ENCODE measurements at regions not wholly inside any gene's neighbourhood (a gene's known extent, or its start where the extent isn't known, plus 50 kb on each side); places are given as distances from the start of the nearest gene placed in this dataset.

GRCh38 chr6:156114541-156114940, 658.9 kb upstream of the NOX3 start:
- Mint-ChIP-seq H3K36me3 (ENCODE audit: low read depth) (no peaks in the 10 kb centered on the region), H3K9me3 (peaks cover 4% of the 10 kb centered on the region; the same call in 1 of the 2 replicates), H3K4me1 (ENCODE audit: low read depth) (no peaks in the 10 kb centered on the region), H3K4me3 (no peak overlapping the region), H3K27ac (no peak overlapping the region), H3K27me3 (ENCODE audit: insufficient read depth) (no peaks in the 10 kb centered on the region; the same call in 1 of the 2 replicates)
- TF ChIP-seq, protein P1, sequence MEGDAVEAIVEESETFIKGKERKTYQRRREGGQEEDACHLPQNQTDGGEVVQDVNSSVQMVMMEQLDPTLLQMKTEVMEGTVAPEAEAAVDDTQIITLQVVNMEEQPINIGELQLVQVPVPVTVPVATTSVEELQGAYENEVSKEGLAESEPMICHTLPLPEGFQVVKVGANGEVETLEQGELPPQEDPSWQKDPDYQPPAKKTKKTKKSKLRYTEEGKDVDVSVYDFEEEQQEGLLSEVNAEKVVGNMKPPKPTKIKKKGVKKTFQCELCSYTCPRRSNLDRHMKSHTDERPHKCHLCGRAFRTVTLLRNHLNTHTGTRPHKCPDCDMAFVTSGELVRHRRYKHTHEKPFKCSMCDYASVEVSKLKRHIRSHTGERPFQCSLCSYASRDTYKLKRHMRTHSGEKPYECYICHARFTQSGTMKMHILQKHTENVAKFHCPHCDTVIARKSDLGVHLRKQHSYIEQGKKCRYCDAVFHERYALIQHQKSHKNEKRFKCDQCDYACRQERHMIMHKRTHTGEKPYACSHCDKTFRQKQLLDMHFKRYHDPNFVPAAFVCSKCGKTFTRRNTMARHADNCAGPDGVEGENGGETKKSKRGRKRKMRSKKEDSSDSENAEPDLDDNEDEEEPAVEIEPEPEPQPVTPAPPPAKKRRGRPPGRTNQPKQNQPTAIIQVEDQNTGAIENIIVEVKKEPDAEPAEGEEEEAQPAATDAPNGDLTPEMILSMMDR (IDR thresholded peaks at IDR 0.05) = no peak
- DNase-seq = no peak

DNA sequence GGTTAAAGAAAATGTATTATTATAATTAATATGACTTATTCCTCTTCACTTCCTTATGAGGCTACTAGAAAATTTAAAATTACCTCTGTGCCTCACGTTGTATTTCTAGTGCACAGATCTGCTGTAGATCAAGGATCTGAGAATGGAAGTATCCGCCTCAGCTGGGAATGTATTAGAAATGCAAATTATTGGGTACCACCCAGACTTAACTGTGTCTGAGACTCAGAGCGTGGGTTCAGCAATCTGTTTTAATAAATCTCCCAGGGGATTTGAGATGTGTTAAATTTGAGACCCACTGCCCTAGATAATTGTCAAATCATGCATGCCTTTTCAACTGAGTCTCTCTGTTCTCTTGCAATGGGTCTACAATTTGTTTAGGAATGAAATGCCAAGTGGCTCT, 658.0 kb upstream of the NOX3 start:
- Mint-ChIP-seq H3K27me3 (ENCODE audit: insufficient read depth) (no peaks in the 10 kb centered on the region; the same call in 1 of the 2 replicates), H3K27ac (no peak overlapping the region), H3K4me1 (ENCODE audit: low read depth) (no peaks in the 10 kb centered on the region), H3K36me3 (ENCODE audit: low read depth) (no peaks in the 10 kb centered on the region), H3K4me3 (no peak overlapping the region), H3K9me3 (peaks cover 1% of the 10 kb centered on the region; the same call in 1 of the 2 replicates)
- no peak for DNase-seq
- TF ChIP-seq, protein P1 (IDR thresholded peaks at IDR 0.05) = no peak

- Mint-ChIP-seq H3K4me3 (no peak overlapping the region), H3K27ac (no peak overlapping the region), H3K36me3 (ENCODE audit: low read depth) (no peaks in the 10 kb centered on the region), H3K4me1 (ENCODE audit: low read depth) (no peaks in the 10 kb centered on the region), H3K9me3 (no peaks in the 10 kb centered on the region), H3K27me3 (ENCODE audit: insufficient read depth) (no peaks in the 10 kb centered on the region; the same call in 1 of the 2 replicates)
- TF ChIP-seq, protein P1 (IDR thresholded peaks at IDR 0.05) = no peak
- DNase-seq = no peak
Observed at GRCh38 chr6:156111913-156112312, 656.3 kb upstream of the NOX3 start.

GRCh38 chr6:156110249-156110648, 654.6 kb upstream of the NOX3 start:
- no peak for DNase-seq
- no peaks in the 10 kb centered on the region for H3K36me3 Mint-ChIP-seq (ENCODE audit: low read depth)
- H3K27ac Mint-ChIP-seq = no peak overlapping the region
- H3K4me1 Mint-ChIP-seq (ENCODE audit: low read depth) = no peaks in the 10 kb centered on the region
- no peaks in the 10 kb centered on the region for H3K9me3 Mint-ChIP-seq
- TF ChIP-seq, protein P1 (IDR thresholded peaks at IDR 0.05) = no peak
- no peak overlapping the region for H3K4me3 Mint-ChIP-seq
- H3K27me3 Mint-ChIP-seq (ENCODE audit: insufficient read depth) = peaks cover 4% of the 10 kb centered on the region

GRCh38 chr6:156109713-156110112, 654.1 kb upstream of the NOX3 start:
- H3K27me3 Mint-ChIP-seq (ENCODE audit: insufficient read depth) = peaks cover 6% of the 10 kb centered on the region
- no peaks in the 10 kb centered on the region for H3K4me1 Mint-ChIP-seq (ENCODE audit: low read depth)
- H3K4me3 Mint-ChIP-seq = no peak overlapping the region
- DNase-seq = no peak
- H3K27ac Mint-ChIP-seq = no peak overlapping the region
- H3K36me3 Mint-ChIP-seq (ENCODE audit: low read depth) = no peaks in the 10 kb centered on the region
- TF ChIP-seq, protein P1 (IDR thresholded peaks at IDR 0.05) = no peak
- no peaks in the 10 kb centered on the region for H3K9me3 Mint-ChIP-seq

DNA sequence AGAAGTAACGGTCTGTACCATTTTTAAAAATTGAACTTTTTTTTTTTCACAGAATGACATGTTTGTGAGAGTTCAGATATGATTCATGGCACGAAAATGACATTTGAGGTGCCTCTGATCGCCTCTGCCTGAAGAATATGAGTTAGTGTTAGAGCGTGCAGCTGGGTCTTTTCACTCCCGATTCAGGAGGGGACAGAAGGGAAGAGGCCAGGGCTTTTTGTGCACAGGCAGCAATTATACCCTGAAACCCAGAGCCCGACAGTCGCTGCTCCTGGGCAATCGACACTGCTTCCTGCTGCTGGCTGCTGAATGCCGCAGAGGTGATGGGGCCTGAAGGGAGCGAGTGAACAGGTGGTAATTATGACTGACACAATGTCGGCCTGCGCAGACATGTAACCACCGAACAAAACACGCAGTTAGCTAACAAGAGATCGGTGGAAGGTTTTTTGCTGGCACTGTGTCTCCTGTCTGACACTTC, 652.0 kb upstream of the NOX3 start:
- Mint-ChIP-seq H3K36me3 (ENCODE audit: low read depth) (no peaks in the 10 kb centered on the region), H3K27ac (no peak overlapping the region), H3K9me3 (no peaks in the 10 kb centered on the region), H3K4me3 (no peak overlapping the region), H3K4me1 (ENCODE audit: low read depth) (no peaks in the 10 kb centered on the region), H3K27me3 (ENCODE audit: insufficient read depth) (peaks cover 6% of the 10 kb centered on the region; the same call in 1 of the 2 replicates)
- DNase-seq = no peak
- TF ChIP-seq, protein P1 (IDR thresholded peaks at IDR 0.05) = no peak

Data from HFFc6 (cell line).